HCT116 (cell line): ENCODE measurements at regions not wholly inside any gene's neighbourhood (a gene's known extent, or its start where the extent isn't known, plus 50 kb on each side); places are given as distances from the start of the nearest gene placed in this dataset.

Experiments
- ATAC-seq: fragments of 200-7000 bp; cut with Tn5 transposase; 2 replicates; pipeline ENCODE4 v1.9.1; 2020; ENCODE audit warnings: mild to moderate bottlenecking, moderate library complexity
- BruUV-seq: library from RNA; stranded (reverse); fragments of 400-500 nt; replicated peaks from 2 replicates; lab custom pipeline; 2021; lab: Mats Ljungman, UMichigan
- CTCF ChIA-PET: fragments of 300-600 bp; sonication (Branson Sonifier 250); formaldehyde crosslinking; loops from one replicate; lab custom pipeline; 2021; ENCODE audit warnings: antibody characterized with exemption; lab: Charles Lee
- POLR2A ChIA-PET: fragments of 300-600, 350-600 bp; sonication (Branson Sonifier 250); formaldehyde crosslinking; loops from one replicate; lab custom pipeline; 2021; ENCODE audit warnings: antibody characterized with exemption; lab: Charles Lee
- RAD21 ChIA-PET, 2 experiments: fragments of 300-600 bp; sonication (Branson Sonifier 250); formaldehyde crosslinking; loops; one replicate each; lab custom pipeline; 2023; ENCODE audit warnings: low total read pairs in 2 of 2; ENCODE audit not compliant: uncharacterized antibody in 2 of 2, unreplicated experiment in 2 of 2, low non-redundant PET in 1 of 2; lab: Charles Lee
- DNase-seq: peaks from one replicate; pipeline ENCODE4 v3.0.0-alpha.2; 2010; ENCODE audit warnings: low read depth, low spot score
- H2AFZ ChIP-seq: fragments of 200-600 bp; shearing (Covaris generic), sonication (generic); 2 replicates; pipeline ENCODE4 v1.6.1; 2017; ENCODE audit warnings: low read depth, mixed run types, mixed read lengths, antibody characterized with exemption, low read length; ENCODE audit not compliant: poor library complexity, severe bottlenecking
- H3K27ac ChIP-seq: 2 replicates; pipeline ENCODE4 v1.5.1; 2012; ENCODE audit warnings: low read depth, low read length
- H3K27me3 ChIP-seq: fragments of 200-600 bp; sonication (generic); 2 replicates; pipeline ENCODE4 v1.6.1; 2016; ENCODE audit warnings: mixed run types, low read length, mixed read lengths; ENCODE audit not compliant: insufficient read depth
- H3K36me3 ChIP-seq, 2 experiments: fragments of 200-500 bp in 1 of 2; fragments of 200-600 bp in 1 of 2; sonication (Bioruptor generic) in 1 of 2; sonication (generic) in 1 of 2; 2 replicates each; pipeline versions ENCODE4 v1.5.1 to v1.6.1; 2014 to 2016; ENCODE audit warnings: low read length in 2 of 2, inconsistent platforms in 1 of 2, mixed read lengths in 1 of 2, mixed run types in 1 of 2; ENCODE audit not compliant: insufficient read depth in 2 of 2, control insufficient read depth in 1 of 2
- H3K4me1 ChIP-seq, 2 experiments: fragments of 200-600 bp in 1 of 2; sonication (generic) in 1 of 2; 2 replicates each; pipeline versions ENCODE4 v1.5.1 to v1.6.1; 2012 to 2017; ENCODE audit warnings: low read length in 2 of 2, inconsistent platforms in 1 of 2, mild to moderate bottlenecking in 1 of 2, mixed read lengths in 1 of 2, mixed run types in 1 of 2, moderate library complexity in 1 of 2; ENCODE audit not compliant: insufficient read depth in 2 of 2, control insufficient read depth in 1 of 2
- H3K4me2 ChIP-seq: fragments of 200-600 bp; sonication (generic); 2 replicates; pipeline ENCODE4 v1.6.1; 2017; ENCODE audit warnings: mixed run types, low read length, mixed read lengths
- H3K4me3 ChIP-seq, 2 experiments: fragments of 200-600 bp in 1 of 2; sonication (generic) in 1 of 2; replicated peaks in 1 of 2; 2 replicates each; pipeline ENCODE4 v1.5.1; 2011 to 2016; ENCODE audit warnings: low read length in 2 of 2, control low read depth in 1 of 2, low read depth in 1 of 2, mild to moderate bottlenecking in 1 of 2, mixed read lengths in 1 of 2, mixed run types in 1 of 2
- H3K79me2 ChIP-seq: fragments of 200-600 bp; sonication (generic); 2 replicates; pipeline ENCODE4 v1.6.1; 2017; ENCODE audit warnings: mild to moderate bottlenecking, mixed run types, low read length, moderate library complexity, mixed read lengths; ENCODE audit not compliant: insufficient read depth
- H3K9ac ChIP-seq: fragments of 200-600 bp; sonication (generic); 2 replicates; pipeline ENCODE4 v1.6.1; 2016; ENCODE audit warnings: low read length, mixed read lengths
- H3K9me2 ChIP-seq: fragments of 200-600 bp; sonication (generic), shearing (Covaris generic); 2 replicates; pipeline ENCODE4 v1.6.1; 2017; ENCODE audit warnings: mixed run types, mild to moderate bottlenecking, moderate library complexity; ENCODE audit not compliant: insufficient read depth
- H3K9me3 ChIP-seq, 2 experiments: fragments of 200-500 bp in 1 of 2; fragments of 200-600 bp in 1 of 2; sonication (Bioruptor generic) in 1 of 2; sonication (generic) in 1 of 2; 2 replicates each; pipeline ENCODE4 v1.6.1; 2014 to 2017; ENCODE audit warnings: low read length in 2 of 2, mixed read lengths in 2 of 2, inconsistent platforms in 1 of 2, low read depth in 1 of 2, mild to moderate bottlenecking in 1 of 2, mixed run types in 1 of 2, moderate library complexity in 1 of 2; ENCODE audit not compliant: control insufficient read depth in 1 of 2, insufficient read depth in 1 of 2
- H4K20me1 ChIP-seq: fragments of 200-600 bp; sonication (generic), shearing (Covaris generic); 2 replicates; pipeline ENCODE4 v1.6.1; 2017; ENCODE audit warnings: mixed run types, mild to moderate bottlenecking, moderate library complexity; ENCODE audit not compliant: insufficient read depth
- CBX3 ChIP-seq: IDR thresholded peaks from 2 replicates; pipeline ENCODE4 v1.6.1; 2012; ENCODE audit warnings: low read depth
- CEBPB ChIP-seq: IDR thresholded peaks from 2 replicates; pipeline ENCODE4 v1.6.1; 2012; ENCODE audit warnings: low read depth
- CTCF ChIP-seq, 3 experiments: fragments of 200-600 bp in 1 of 3; sonication (generic) in 1 of 3; IDR thresholded peaks in 2 of 3; conservative IDR thresholded peaks in 1 of 3; 2 replicates each; pipeline ENCODE4 v1.5.1; 2012 to 2017; ENCODE audit warnings: low read depth in 2 of 3, low read length in 2 of 3, antibody characterized with exemption in 1 of 3, borderline replicate concordance in 1 of 3, control low read depth in 1 of 3, mild to moderate bottlenecking in 1 of 3, mixed read lengths in 1 of 3, mixed run types in 1 of 3, moderate library complexity in 1 of 3; ENCODE audit not compliant: insufficient read depth in 1 of 3
- EGR1 ChIP-seq: IDR thresholded peaks from 2 replicates; pipeline ENCODE4 v1.6.1; 2012; ENCODE audit warnings: low read depth
- EZH2phosphoT487 ChIP-seq: fragments of 200-600 bp; IDR thresholded peaks from 2 replicates; pipeline ENCODE4 v1.6.1; 2018; ENCODE audit warnings: antibody characterized with exemption, borderline replicate concordance
- FOSL1 ChIP-seq: IDR thresholded peaks from 2 replicates; pipeline ENCODE4 v1.6.1; 2012; ENCODE audit warnings: low read depth
- JUND ChIP-seq: IDR thresholded peaks from 2 replicates; pipeline ENCODE4 v1.6.1; 2012
- MAX ChIP-seq: IDR thresholded peaks from 2 replicates; pipeline ENCODE4 v1.6.1; 2012
- POLR2A ChIP-seq: IDR thresholded peaks from 2 replicates; pipeline ENCODE4 v1.7.0; 2011; ENCODE audit warnings: borderline replicate concordance; ENCODE audit not compliant: insufficient read depth, insufficient read length; ENCODE audit errors: extremely low read depth
- POLR2AphosphoS5 ChIP-seq: IDR thresholded peaks from 2 replicates; pipeline ENCODE4 v1.6.1; 2011; ENCODE audit warnings: mild to moderate bottlenecking, low read depth, low read length, moderate library complexity
- RAD21 ChIP-seq: IDR thresholded peaks from 2 replicates; pipeline ENCODE4 v1.6.1; 2012; ENCODE audit warnings: low read depth, mild to moderate bottlenecking
- REST ChIP-seq: IDR thresholded peaks from 2 replicates; pipeline ENCODE4 v1.6.1; 2012; ENCODE audit warnings: low read depth
- SIN3A ChIP-seq: IDR thresholded peaks from 2 replicates; pipeline ENCODE4 v1.6.1; 2012; ENCODE audit warnings: low read depth
- SP1 ChIP-seq: IDR thresholded peaks from 2 replicates; pipeline ENCODE4 v1.6.1; 2012; ENCODE audit warnings: low read depth
- SRF ChIP-seq: IDR thresholded peaks from 2 replicates; pipeline ENCODE4 v1.6.1; 2012; ENCODE audit warnings: low read depth
- TCF7L2 ChIP-seq: IDR thresholded peaks from 2 replicates; pipeline ENCODE4 v1.7.0; 2011; ENCODE audit warnings: borderline replicate concordance, inconsistent platforms; ENCODE audit not compliant: insufficient read depth, insufficient read length; ENCODE audit errors: extremely low read depth
- ZBTB33 ChIP-seq: IDR thresholded peaks from 2 replicates; pipeline ENCODE4 v1.6.1; 2011; ENCODE audit warnings: mild to moderate bottlenecking, low read length, moderate library complexity; ENCODE audit not compliant: insufficient replicate concordance; ENCODE audit errors: extremely low read depth
- intact Hi-C: fragments of 100-400 bp; cut with micrococcal nuclease; formaldehyde crosslinking; loops from 2 replicates; pipeline ENCODE4 v1.10.0; 2022

GRCh38 chr11:128057786-128058395 is 529.5 kb downstream of the ETS1 start:
- H3K9me3 ChIP-seq: no peaks in the 10 kb centered on the region
- no peak overlapping the region for H3K27ac ChIP-seq
- H3K4me3 ChIP-seq: no peak overlapping the region
- ChIA-PET POLR2A (no interaction called here), CTCF (no interaction called here), RAD21 (no interaction called here)
- no peaks in the 10 kb centered on the region for H3K36me3 ChIP-seq
- H3K79me2 ChIP-seq: no peaks in the 10 kb centered on the region
- ATAC-seq (no peak), DNase-seq (no peak)
- BruUV-seq: no TSS peak
- H3K9ac ChIP-seq: no peak overlapping the region
- no peaks in the 10 kb centered on the region for H3K27me3 ChIP-seq
- no peaks in the 10 kb centered on the region for H4K20me1 ChIP-seq
- TF ChIP-seq ZBTB33: no peak
- TF ChIP-seq POLR2A: no peak
- TF ChIP-seq CTCF (IDR thresholded peaks at IDR 0.05 in 2 of 3, conservative IDR thresholded peaks at IDR 0.05 in 1 of 3; ENCODE audit: borderline replicate concordance in 1 of 3, insufficient read depth in 1 of 3, low read depth in 2 of 3, low read length in 2 of 3): no peak
- no peak for TF ChIP-seq MAX
- TF ChIP-seq SP1: no peak
- no peak for TF ChIP-seq EGR1
- TF ChIP-seq EZH2phosphoT487: no peak
- TF ChIP-seq CBX3: no peak
- no peak for TF ChIP-seq SIN3A
- no peak for TF ChIP-seq CEBPB
- no peak for TF ChIP-seq TCF7L2
- no peak for TF ChIP-seq POLR2AphosphoS5
- no peak for TF ChIP-seq RAD21
- TF ChIP-seq FOSL1: no peak
- TF ChIP-seq REST: no peak
- TF ChIP-seq JUND: no peak
- TF ChIP-seq SRF: no peak
- no peaks in the 10 kb centered on the region for H3K9me2 ChIP-seq
- no peak overlapping the region for H2AFZ ChIP-seq
- intact Hi-C loops: no loop called here
- H3K4me1 ChIP-seq: no peaks in the 10 kb centered on the region
- H3K4me2 ChIP-seq: no peak overlapping the region
